ENCODE measurements at regions not wholly inside any gene's neighbourhood (a gene's known extent, or its start where the extent isn't known, plus 50 kb on each side); places are given as distances from the start of the nearest gene placed in this dataset.

- TF ChIP-seq POLR2AphosphoS5 (IDR thresholded peaks at IDR 0.05): no peak
- TF ChIP-seq POLR2A (IDR thresholded peaks at IDR 0.05): no peak
- TF ChIP-seq CTCF (IDR thresholded peaks at IDR 0.05): no peak
Observed at GRCh38 chr11:87769661-87770060, 405.6 kb downstream of the RAB38 start.

Measured in gastroesophageal sphincter (tissue), 3 donors.